HTR-8/SVneo (cell line): ENCODE measurements at regions not wholly inside any gene's neighbourhood (a gene's known extent, or its start where the extent isn't known, plus 50 kb on each side); places are given as distances from the start of the nearest gene placed in this dataset.

Source experiments
- DNase-seq: peaks from one replicate; pipeline ENCODE4 v3.0.0; 2011; ENCODE audit warnings: low spot score, mixed read lengths; ENCODE audit not compliant: insufficient read length
- FAIRE-seq: peaks from 2 replicates; lab custom pipeline; 2011; peaks lifted over from hg19 to GRCh38; lab: Jason Lieb, UNC

DNA sequence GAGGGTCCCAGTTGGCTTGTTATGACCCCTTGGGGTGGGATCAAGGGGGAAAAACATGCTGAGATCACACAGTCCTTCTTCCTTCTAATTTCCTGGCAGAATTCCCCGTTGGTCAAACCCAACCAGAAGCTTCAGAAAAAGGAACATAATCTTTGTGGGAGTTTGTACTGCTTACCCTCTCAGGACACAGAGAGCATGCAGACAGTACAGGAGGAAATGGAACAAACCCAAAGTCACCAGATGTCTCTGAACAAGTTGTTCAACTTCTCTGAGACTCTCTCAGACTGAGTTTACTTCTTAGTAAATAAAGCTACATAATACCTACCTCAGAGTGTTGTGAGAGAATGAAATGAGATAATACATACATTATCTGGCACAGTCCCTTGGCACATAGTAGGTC is 181.1 kb upstream of the TSHZ2 start:
- DNase-seq (no peak), FAIRE-seq (no peak)

DNA sequence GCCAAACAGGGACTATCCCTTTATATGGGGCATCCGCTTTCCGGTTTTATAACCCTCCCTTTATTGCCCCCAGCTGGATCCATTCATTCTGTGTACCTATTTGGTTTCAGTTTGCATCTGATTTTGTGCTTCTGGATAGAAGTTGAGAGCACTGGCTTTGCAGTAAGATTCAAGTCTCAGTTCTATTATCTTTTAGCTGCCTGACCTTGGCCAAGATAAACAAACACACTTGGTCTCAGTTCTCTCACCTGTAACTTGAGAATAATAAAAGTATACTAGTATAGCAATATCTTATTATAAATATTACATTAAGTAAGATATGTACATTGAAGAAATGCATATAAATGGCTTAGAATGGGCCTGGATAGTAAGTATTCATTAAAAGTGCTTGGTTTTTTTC is 182.4 kb upstream of the TSHZ2 start:
- FAIRE-seq: no peak
- no peak for DNase-seq

DNA sequence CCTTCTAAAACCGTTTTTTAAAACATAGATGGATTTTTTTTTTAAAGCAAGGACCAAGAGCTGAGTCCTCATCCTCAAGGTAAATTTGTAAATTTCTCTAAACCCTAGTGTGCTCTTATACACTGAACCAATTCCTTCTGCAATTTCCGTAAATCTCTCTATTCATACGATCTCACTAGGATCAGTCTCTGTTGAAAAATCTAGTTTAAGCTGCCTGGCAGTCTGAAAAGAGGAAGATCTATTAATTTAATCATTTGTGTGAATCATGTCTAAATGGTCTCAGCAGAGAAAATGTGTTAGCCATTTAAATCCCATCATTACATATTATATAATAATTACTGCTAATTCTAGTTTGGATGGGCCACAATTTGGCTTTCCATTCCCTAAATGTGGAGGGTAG is 184.2 kb upstream of the TSHZ2 start:
- FAIRE-seq: no peak
- DNase-seq: no peak

DNA sequence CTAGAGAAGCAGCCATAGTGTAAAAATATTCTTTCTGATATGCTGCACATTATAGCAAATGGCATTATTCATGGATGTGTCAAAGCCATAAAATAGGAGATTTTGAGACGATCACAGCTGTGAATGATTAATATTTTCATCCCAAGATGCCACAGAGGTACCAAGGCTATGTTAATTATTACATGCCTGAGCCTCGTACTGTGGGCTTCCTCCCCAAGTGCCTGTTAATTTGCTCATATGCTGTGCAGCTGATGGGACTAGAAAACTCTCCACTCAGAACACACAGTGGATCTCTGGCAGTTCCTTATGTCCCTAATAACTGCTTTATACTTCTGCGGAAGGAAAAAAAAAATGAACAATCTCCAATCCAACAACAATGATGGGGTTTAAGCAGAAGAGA is 184.9 kb upstream of the TSHZ2 start:
- FAIRE-seq (peak; percentile 42), DNase-seq (no peak)

DNA sequence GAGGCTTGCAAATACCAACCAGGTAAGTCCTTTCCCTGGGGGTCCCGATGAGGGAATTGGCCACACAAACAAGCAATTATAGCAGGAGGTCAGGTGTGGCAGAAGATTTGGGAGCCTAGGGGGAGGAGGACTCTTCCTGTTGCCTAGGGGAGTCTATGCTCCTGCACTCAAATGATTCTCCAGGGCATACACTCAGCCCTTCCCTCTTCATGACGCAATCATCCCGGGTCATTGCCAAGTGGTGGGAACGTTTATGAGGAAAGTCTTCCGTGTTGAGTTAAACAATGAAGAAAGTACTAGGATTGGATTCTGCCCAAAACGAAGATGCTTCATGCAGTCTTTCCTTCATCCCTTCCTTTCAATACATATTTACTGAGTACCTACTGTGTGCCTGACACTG is 186.5 kb upstream of the TSHZ2 start:
- DNase-seq (no peak), FAIRE-seq (no peak)

DNA sequence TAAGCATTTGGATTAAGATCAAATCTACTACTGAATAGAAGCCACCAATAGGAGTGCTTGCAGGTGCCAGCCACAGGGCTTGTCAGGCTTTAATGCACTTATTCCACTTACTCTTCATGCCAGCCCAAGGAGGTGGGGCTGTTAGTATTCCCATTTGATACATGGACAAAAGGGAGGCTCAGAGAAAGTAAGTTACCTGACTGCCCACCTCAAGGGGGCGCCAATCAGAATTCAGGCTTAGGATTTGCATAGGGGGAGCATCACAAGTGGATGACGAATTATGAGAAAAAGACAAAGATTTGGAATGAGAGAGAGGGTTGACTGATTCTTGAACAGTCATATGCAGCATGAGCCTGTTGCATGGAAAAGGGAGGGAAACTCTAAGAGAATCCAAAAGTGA is 188.4 kb upstream of the TSHZ2 start:
- DNase-seq (no peak), FAIRE-seq (no peak)

DNA sequence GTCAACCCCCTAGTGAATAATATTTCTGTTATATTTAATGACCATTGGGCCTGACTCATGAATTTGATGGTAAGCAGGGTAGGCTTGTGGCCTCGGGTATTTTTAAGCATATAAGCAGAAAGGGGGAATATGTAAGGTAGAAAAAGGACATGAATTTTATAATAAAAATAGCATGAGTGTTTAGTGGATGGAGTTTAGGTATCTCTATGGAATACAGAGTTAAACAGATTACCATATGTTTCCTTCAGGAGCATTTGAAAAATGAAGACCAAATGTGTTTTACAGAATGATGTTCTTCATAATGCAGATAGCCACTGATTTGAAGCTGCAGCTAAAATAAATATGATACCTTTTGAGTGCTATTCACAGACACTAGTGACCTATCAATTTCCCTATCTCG is 191.7 kb upstream of the TSHZ2 start:
- DNase-seq: no peak

DNA sequence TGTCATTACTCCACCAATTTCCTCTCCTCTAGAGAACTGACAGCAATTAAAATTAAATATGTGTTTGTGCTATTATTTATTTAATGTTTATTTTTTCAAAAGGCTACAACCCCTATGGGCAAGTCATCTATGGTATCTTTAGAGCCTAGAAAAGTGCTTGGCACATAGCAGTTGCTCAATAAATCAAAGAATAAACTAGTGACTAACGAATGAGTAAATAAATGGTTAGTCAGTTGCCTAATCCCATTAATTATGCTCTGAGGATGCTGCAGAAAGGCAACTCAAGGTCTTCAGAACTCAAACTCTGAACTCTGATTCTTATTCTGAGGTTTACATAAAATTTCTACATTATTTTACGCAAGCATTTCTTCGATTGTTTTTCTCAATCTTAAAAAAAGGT is 193.0 kb upstream of the TSHZ2 start:
- no peak for FAIRE-seq
- DNase-seq: no peak

More for the DNA sequence above, 191.7 kb upstream of the TSHZ2 start:
- FAIRE-seq: no peak

DNA sequence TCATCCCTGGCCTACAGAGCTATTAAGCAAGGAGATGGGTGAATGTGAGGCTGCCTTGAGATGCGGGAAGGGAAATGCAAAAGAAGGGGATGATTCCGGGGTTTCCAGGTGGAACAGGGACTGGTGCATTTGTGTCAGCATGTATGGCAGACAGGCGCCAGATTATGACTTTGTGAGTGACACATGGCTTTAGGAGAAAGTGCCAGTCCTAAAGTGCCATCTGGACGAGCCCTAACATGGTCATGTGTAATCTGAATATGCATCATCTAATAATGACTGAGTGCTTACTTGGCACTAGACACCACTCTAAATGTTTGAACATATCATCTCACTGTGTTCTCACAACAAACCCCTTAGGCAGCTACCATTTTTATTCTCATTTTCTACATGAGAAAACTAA is 195.0 kb upstream of the TSHZ2 start:
- DNase-seq (no peak), FAIRE-seq (peak; percentile 66)

DNA sequence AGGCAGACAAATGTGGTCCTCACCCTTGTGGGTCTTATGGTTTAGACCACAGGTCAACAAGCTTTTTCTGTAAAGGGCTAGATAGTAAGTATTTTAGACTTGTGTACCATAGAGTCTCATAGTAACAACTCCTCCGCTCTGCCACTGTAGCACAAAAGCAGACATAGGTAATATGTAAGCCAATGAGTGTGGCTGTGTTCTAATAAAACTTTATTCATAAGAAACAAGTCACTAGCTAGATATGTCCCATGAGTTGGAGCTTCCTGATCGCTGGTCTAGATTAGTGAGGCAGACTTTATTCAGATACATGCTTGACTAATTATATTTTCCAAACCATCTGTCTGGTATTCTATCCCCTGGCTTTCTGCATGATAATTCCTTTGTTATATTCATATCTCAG is 196.4 kb upstream of the TSHZ2 start:
- FAIRE-seq (no peak), DNase-seq (no peak)

DNA sequence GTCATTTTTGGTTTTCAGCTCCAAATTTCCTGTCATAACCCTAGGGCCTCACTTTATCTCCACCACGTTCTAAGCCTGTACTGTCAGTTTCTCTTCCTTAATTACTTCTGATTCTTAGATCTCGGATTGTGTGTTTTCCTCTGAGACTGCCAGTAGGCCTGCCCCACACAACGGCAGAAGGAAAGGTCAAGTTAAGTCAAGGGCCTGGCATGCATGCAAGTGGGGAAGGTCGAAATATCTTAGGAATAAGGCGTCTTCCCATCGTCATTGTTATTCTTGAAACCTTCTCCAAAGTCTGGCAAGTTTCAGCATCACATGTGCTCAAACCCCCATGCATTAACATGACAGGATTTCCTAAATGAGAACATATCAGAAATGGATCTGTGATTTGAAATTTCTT is 203.5 kb upstream of the TSHZ2 start:
- no peak for FAIRE-seq
- DNase-seq: no peak

DNA sequence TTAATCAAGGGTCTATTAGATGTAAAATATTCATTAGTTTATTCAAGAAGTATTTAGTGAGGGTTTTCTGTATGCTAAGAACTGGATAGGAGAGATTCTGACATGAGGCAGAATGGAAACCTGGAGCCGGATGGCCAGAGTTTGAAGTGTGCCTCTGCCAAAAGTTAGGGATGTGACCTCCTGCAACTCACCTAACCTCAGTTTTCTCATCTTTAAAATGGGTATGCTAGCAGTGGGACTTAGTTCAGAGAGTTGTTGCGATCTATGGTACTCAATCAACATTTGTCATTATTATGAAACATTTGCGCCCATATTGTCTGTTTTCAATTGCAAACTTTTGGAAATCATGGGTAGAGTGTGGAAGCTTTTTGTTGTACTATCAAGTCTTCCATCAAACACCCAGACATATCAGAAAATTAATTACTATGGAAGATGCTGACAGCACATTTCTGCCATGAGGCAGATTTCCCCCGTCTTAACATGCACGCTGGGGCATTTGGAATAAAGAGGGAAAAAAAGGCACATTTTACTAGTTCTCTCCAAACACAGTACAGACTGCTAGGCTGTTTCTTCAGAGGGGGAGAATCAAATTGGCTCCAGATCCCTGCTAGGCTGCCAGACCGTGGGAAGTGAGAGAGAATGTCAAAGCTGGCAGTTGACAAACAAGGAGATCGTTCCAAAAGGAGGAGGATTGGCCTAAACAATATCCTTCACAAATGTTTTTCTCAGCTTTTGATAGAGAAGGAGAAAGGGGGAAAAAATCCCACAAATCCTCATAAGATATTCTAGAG is 205.3 kb upstream of the TSHZ2 start:
- no peak for FAIRE-seq
- no peak for DNase-seq

DNA sequence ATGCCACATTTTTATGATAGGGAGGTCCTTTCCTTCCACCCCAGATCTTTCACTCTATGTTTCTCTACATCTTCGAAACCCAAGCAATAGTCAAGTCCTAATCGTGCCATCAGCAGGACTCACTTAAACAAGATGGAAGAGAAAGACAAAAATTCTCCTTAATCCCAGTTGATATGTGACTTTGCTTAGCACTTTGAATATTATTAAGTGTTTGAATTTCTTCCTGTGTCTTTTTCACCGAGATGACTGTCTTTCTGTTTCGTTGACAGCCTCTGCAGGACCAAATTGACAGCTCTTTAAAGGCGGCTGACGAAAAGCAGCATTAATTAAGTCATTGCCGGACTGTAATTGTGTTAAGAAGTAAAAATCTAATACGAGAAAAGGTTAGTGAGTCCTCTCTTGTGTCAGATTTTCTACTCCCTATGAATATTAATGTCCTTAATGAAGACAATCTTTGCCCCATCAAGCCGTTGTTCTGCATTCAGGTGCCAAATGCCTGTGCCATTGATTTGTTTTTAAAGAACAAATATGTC is 208.8 kb upstream of the TSHZ2 start:
- FAIRE-seq (peak; percentile 51), DNase-seq (no peak)

DNA sequence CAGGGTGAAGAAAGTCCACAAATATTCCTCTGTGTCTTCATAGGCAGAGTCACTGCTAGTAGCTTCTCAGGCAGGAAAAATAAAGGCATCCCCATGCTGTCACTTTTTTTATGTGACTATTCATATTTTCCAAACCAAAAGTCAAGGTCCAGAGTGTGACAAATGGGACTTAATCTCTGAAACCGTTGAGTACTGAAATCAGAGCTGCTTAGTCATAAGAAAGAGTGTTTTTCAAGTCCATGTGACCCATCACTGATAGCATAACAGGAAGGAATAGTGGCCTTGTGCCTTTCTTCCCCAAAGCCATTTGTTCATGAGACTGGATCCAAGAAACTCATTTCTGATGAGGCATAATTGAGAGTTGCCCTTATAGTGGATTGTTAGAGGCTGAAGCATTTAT is 210.3 kb upstream of the TSHZ2 start:
- FAIRE-seq (no peak), DNase-seq (no peak)

DNA sequence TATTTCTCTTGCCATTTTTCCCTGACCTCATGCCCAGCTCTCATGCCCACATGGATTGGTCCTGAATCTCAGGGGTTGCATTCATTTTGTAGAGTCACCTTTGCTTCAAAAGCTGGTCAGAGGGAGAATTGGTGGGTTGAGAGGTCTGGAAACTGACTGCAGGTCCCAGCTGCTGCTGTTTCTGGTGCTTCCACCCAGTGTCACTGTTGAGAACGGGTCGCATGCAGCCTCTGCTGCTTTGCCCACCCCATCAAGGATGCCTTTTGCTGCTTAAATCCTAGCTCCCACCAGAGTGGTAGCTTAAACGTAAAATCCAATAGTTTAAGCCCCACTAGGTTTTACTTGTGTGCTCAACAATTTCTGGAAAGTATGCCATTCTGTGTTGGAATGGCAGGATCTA is 211.4 kb upstream of the TSHZ2 start:
- FAIRE-seq: no peak
- no peak for DNase-seq

DNA sequence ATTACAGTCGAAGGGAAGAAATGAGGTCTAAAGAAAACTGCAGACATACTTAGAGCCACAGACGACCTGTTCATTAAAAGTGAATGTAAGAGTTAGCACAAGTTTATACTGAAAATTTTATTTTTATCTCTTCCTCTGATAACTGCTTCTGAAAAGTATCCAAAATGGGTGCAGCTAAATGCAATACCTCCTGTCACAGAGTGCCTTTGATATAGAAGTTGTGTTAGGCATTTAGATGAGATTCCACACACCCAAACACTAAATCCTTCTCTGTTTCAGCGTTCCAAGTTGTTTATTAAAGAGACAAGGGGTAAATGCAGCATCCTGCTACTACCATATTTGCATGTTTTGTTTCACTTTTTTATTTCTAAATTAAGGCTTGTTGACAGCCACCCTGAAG is 214.7 kb upstream of the TSHZ2 start:
- DNase-seq (no peak), FAIRE-seq (no peak)

DNA sequence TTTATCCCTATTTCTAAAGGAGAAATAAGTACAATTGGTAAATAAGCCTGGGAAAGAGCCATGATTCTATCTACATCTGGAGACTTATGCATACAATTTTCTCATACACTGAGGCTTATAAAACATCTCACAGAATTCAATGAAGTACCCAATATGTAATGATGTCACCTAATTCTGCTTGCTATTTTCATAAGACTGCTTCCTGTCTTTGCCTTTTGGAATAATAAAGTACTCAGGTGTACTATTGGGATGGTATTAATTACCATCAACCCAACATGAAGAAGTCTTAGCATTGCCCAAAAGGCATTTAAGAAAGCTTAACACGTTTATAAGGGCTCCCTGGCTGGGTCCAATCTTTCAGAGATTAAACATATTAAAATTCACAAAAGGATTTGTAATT is 216.4 kb upstream of the TSHZ2 start:
- FAIRE-seq: no peak

DNA sequence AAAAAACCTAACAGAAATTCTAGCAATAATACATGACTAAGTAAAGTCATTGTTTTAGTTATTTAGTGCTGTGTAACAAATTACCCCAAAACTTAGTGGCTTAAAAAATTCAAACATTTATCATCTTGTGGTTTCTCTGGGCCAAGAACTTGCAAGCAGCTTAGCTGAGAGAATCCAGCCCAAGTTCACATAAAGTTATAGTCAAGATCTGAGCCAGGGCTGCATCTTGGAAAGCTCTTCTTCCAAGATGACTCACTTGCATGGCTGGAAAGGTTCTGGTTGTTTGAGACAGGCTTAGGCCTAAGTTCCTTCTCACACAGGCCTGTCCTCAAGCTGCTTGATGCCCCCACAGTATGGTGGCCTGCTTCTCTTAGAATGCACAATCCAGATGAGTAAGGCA is 217.8 kb upstream of the TSHZ2 start:
- FAIRE-seq: peak; percentile 58
- no peak for DNase-seq

More for the DNA sequence above, 216.4 kb upstream of the TSHZ2 start:
- DNase-seq: no peak

DNA sequence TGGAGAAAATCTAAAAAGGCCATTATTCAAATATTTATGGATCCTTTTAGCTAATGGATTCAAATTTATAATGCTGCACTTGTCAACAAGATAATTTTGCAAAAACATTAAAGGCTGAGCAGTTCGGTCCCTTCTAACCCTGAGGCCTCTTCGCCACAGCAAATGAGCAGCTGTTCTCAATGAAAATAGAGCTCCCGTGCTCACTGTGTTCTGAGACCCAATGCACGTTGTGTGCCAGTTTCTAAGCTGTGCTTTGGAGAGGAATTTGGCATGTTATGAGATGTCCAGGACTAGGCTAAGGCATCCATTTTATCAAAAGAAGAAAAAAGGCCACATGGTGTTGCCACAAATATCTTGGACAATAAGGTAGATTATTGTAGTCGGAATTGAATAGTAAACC is 220.1 kb upstream of the TSHZ2 start:
- no peak for DNase-seq
- no peak for FAIRE-seq

DNA sequence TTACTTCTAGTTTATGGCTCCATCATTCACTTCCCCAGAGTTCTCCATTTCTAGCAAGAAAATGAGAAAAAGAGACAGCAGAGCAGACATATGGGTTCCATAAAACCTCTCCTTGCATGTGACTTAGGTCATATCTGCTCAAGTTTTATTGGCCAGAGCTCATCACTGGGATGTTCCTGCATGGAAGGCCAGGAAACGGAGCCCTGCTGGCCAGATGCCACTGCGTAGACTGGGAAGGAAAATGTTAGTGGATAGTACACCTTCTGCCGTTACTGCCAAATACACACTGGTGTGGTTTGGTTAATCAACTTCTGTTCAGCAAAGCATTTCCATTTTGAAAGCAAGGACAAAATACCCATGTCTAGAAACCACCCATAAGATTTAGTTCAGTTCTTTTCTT is 220.6 kb upstream of the TSHZ2 start:
- DNase-seq (no peak), FAIRE-seq (peak; percentile 69)

DNA sequence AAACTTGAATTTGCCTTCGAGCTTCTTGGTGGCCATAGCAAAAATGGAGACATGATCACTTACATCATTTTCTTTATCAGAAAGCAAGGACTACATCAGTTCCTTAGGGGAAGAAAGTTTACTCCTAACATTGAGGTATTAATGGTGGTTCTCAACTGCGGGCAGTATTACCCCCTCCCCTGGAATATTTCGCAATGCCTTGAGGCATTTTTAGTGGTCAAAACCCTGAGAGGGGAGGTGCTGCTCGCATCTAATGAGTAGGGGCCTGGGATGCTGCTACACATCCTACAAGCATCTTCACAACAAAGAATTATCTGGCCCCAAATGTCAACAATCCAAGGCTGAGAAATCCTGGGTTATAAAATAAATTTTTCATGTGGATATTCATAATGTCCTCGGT is 222.2 kb upstream of the TSHZ2 start:
- DNase-seq: no peak
- FAIRE-seq: peak; percentile 26

DNA sequence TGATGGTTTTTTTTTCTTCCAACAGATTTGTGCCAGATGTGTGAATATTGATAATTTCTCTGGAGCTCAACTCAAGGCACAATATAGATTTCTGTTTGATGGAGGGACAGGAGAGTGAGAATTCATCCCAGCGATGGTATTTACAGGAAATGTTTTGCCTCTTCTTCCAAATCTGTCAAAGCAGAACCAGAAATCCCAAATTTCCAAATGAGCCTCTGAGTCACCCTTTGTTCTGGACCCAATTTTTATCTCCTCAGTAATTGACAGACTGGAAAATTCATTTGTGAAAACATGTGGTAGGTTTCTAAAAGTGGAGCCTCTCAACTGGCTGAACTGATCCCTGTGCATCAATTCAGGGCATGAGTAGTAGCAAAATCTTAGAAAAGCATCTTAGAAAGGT is 223.2 kb upstream of the TSHZ2 start:
- DNase-seq: no peak
- no peak for FAIRE-seq
